Suppressor macrophage treated with lipopolysaccharide for 1 hour (primary cell): ENCODE measurements at regions not wholly inside any gene's neighbourhood (a gene's known extent, or its start where the extent isn't known, plus 50 kb on each side); places are given as distances from the start of the nearest gene placed in this dataset.
A peak's percentile ranks its signal among the peaks of the same experiment; 100 is the strongest.

ENCODE experiments used
- DNase-seq, 3 donors: peaks; one replicate each; pipeline ENCODE4 v3.0.0-alpha.2; 2020 to 2022

GRCh38 chr4:38189445-38189844 lies 229.2 kb downstream of the PTTG2 start:
- DNase-seq, result peak; percentile 83 to 94 (median 89)

GRCh38 chr4:38190717-38191178 lies 230.6 kb downstream of the PTTG2 start:
- no peak for DNase-seq

- no peak for DNase-seq
These were observed 232.3 kb downstream of the PTTG2 start for GRCh38 chr4:38192516-38192915.

- peak; percentile 74 to 91 (median 79) for DNase-seq
These were observed 233.2 kb downstream of the PTTG2 start for GRCh38 chr4:38193236-38193863.

- DNase-seq, result no peak
These were observed 233.9 kb downstream of the PTTG2 start for GRCh38 chr4:38194047-38194602.

GRCh38 chr4:38195486-38195885 lies 235.3 kb downstream of the PTTG2 start:
- no peak for DNase-seq

- DNase-seq, result no peak
These were observed 235.7 kb downstream of the PTTG2 start for GRCh38 chr4:38195911-38196310.

- DNase-seq, result no peak
These were observed 242.0 kb downstream of the PTTG2 start for GRCh38 chr4:38202242-38202641.

GRCh38 chr4:38203609-38204008 lies 243.4 kb downstream of the PTTG2 start:
- DNase-seq, result no peak

- no peak for DNase-seq
These were observed 244.3 kb downstream of the PTTG2 start for GRCh38 chr4:38204339-38205035.

GRCh38 chr4:38205261-38205660 lies 245.1 kb downstream of the PTTG2 start:
- DNase-seq, result no peak

- no peak for DNase-seq
These were observed 246.9 kb downstream of the PTTG2 start for GRCh38 chr4:38207110-38207457.

GRCh38 chr4:38209654-38210053 lies 249.5 kb downstream of the PTTG2 start:
- DNase-seq, result no peak

GRCh38 chr4:38210396-38211114 lies 250.4 kb downstream of the PTTG2 start:
- DNase-seq, result no peak

GRCh38 chr4:38211885-38212284 lies 251.7 kb downstream of the PTTG2 start:
- DNase-seq, result peak; percentile 44 to 72 (median 52)

- DNase-seq, result peak; percentile 82 to 96 (median 93)
These were observed 253.0 kb downstream of the PTTG2 start for GRCh38 chr4:38213083-38213805.

GRCh38 chr4:38222892-38223291 lies 262.7 kb downstream of the PTTG2 start:
- no peak for DNase-seq

GRCh38 chr4:38223306-38223705 lies 263.1 kb downstream of the PTTG2 start:
- no peak for DNase-seq

GRCh38 chr4:38223782-38224236 lies 263.6 kb downstream of the PTTG2 start:
- peak; percentile 31 to 33 (median 32) for DNase-seq

GRCh38 chr4:38224850-38225249 lies 264.7 kb downstream of the PTTG2 start:
- no peak for DNase-seq

GRCh38 chr4:38226170-38226569 lies 266.0 kb downstream of the PTTG2 start:
- no peak for DNase-seq

GRCh38 chr4:38230121-38230801 lies 270.1 kb downstream of the PTTG2 start:
- DNase-seq, result no peak
